HepG2 (cell line): ENCODE measurements at regions not wholly inside any gene's neighbourhood (a gene's known extent, or its start where the extent isn't known, plus 50 kb on each side); places are given as distances from the start of the nearest gene placed in this dataset.
A peak's percentile ranks its signal among the peaks of the same experiment; 100 is the strongest.

Experiments
- ATF3 ChIP-seq: sonication (generic); formaldehyde crosslinking; IDR thresholded peaks from 2 replicates; pipeline ENCODE4 v1.4.0; 2020; ENCODE audit warnings: missing genetic modification reagents
- BCL6 ChIP-seq: IDR thresholded peaks from 2 replicates; pipeline ENCODE4 v1.6.1; 2016; ENCODE audit warnings: missing genetic modification reagents, missing compliant biosample characterization
- CENPT ChIP-seq: sonication (generic); formaldehyde crosslinking; IDR thresholded peaks from 2 replicates; pipeline ENCODE4 v1.8.0; 2022; ENCODE audit warnings: low read depth, mild to moderate bottlenecking, moderate library complexity, missing genetic modification reagents
- HNF4A ChIP-seq: sonication (generic); formaldehyde crosslinking; IDR thresholded peaks from 2 replicates; pipeline ENCODE4 v1.4.0; 2020; ENCODE audit warnings: missing genetic modification reagents
- HNRNPK ChIP-seq: fragments of 200-400 bp; formaldehyde crosslinking; IDR thresholded peaks from 2 replicates; pipeline ENCODE4 v1.6.1; 2018; ENCODE audit warnings: low read length, low read depth, moderate library complexity, mild to moderate bottlenecking; ENCODE audit not compliant: poor library complexity, severe bottlenecking
- KDM5A ChIP-seq: fragments of 200-600 bp; sonication (generic); IDR thresholded peaks from 2 replicates; pipeline ENCODE4 v1.7.0; 2018; ENCODE audit warnings: antibody characterized with exemption, mild to moderate bottlenecking, low read length, borderline replicate concordance
- LCORL ChIP-seq, 2 experiments: fragments of 450-650 bp in 1 of 2; sonication (generic) in 1 of 2; formaldehyde crosslinking in 1 of 2; IDR thresholded peaks; 2 replicates each; pipeline versions ENCODE4 v1.5.0 to v1.6.1; 2017 to 2020; ENCODE audit warnings: antibody characterized with exemption in 1 of 2, missing genetic modification reagents in 1 of 2
- MZF1 ChIP-seq: sonication (generic); formaldehyde crosslinking; IDR thresholded peaks from 2 replicates; pipeline ENCODE4 v1.8.1; 2023; ENCODE audit warnings: mild to moderate bottlenecking, missing genetic modification reagents, borderline replicate concordance
- NCOR1 ChIP-seq: fragments of 200-600 bp; sonication (generic); IDR thresholded peaks from 2 replicates; pipeline ENCODE4 v1.7.0; 2017; ENCODE audit warnings: antibody characterized with exemption, low read length, borderline replicate concordance
- NFIB ChIP-seq: sonication (generic); formaldehyde crosslinking; IDR thresholded peaks from 2 replicates; pipeline ENCODE4 v1.9.0; 2021; ENCODE audit warnings: missing genetic modification reagents, mild to moderate bottlenecking, borderline replicate concordance
- PLSCR1 ChIP-seq: sonication (generic); formaldehyde crosslinking; IDR thresholded peaks from 2 replicates; pipeline ENCODE4 v1.5.0; 2020; ENCODE audit warnings: missing genetic modification reagents, mild to moderate bottlenecking, borderline replicate concordance
- SRY ChIP-seq: sonication (generic); formaldehyde crosslinking; IDR thresholded peaks from 2 replicates; pipeline ENCODE4 v1.8.0; 2022; ENCODE audit warnings: mild to moderate bottlenecking, missing genetic modification reagents
- TERF1 ChIP-seq: sonication (generic); formaldehyde crosslinking; IDR thresholded peaks from 2 replicates; pipeline ENCODE4 v1.8.0; 2022; ENCODE audit warnings: mild to moderate bottlenecking, missing genetic modification reagents, moderate library complexity
- ZBTB40 ChIP-seq, 2 experiments: fragments of 450-650 bp in 1 of 2; sonication (generic) in 1 of 2; formaldehyde crosslinking in 1 of 2; IDR thresholded peaks; 2 replicates each; pipeline versions ENCODE4 v1.6.1 to v1.8.0; 2016 to 2022; ENCODE audit warnings: antibody characterized with exemption in 1 of 2, mild to moderate bottlenecking in 1 of 2, missing genetic modification reagents in 1 of 2
- ZFP37 ChIP-seq: sonication (generic); formaldehyde crosslinking; IDR thresholded peaks from 2 replicates; pipeline ENCODE4 v1.4.0; 2020; ENCODE audit warnings: missing genetic modification reagents, borderline replicate concordance
- ZNF280B ChIP-seq: sonication (generic); formaldehyde crosslinking; IDR thresholded peaks from 2 replicates; pipeline ENCODE4 v1.5.0; 2020; ENCODE audit warnings: missing genetic modification reagents, mild to moderate bottlenecking, borderline replicate concordance
- ZNF546 ChIP-seq: sonication (generic); formaldehyde crosslinking; conservative IDR thresholded peaks from 2 replicates; pipeline ENCODE4 v1.8.1; 2023; ENCODE audit warnings: mild to moderate bottlenecking, missing genetic modification reagents

GRCh38 chr7:120039138-120039537 lies 233.8 kb upstream of the KCND2 start (continued):
- TF ChIP-seq ZBTB40 (IDR thresholded peaks at IDR 0.05) (no peak), ZBTB40 (CRISPR knock-in tag; IDR thresholded peaks at IDR 0.05) (no peak), ZFP37 (no peak), MZF1 (CRISPR knock-in tag) (no peak), BCL6 (CRISPR knock-in tag) (peak; percentile 59; the same call in 1 of the 2 replicates), LCORL (IDR thresholded peaks at IDR 0.05) (no peak), LCORL (CRISPR knock-in tag; IDR thresholded peaks at IDR 0.05) (no peak), TERF1 (no peak), NCOR1 (peak; percentile 44; the same call in 1 of the 2 replicates), ZNF546 (CRISPR knock-in tag) (no peak), HNRNPK (no peak), KDM5A (no peak), CENPT (CRISPR knock-in tag) (no peak), ATF3 (CRISPR knock-in tag) (no peak), SRY (no peak), HNF4A (CRISPR knock-in tag) (peak; percentile 88), ZNF280B (CRISPR knock-in tag) (no peak), NFIB (no peak), PLSCR1 (CRISPR knock-in tag) (no peak)
